SK-N-SH (cell line): ENCODE measurements at regions not wholly inside any gene's neighbourhood (a gene's known extent, or its start where the extent isn't known, plus 50 kb on each side); places are given as distances from the start of the nearest gene placed in this dataset.

Experiments used
- CTCF ChIA-PET: fragments of 300-600, 350-600 bp; formaldehyde crosslinking; extraction: SDS; loops from one replicate; lab custom pipeline; 2021; lab: Yijun Ruan, JAX
- POLR2A ChIA-PET: fragments of 350-600 bp; sonication (Branson Sonifier 250); formaldehyde crosslinking; extraction: SDS; loops from one replicate; lab custom pipeline; 2020; ENCODE audit warnings: antibody characterized with exemption, inconsistent platforms; lab: Yijun Ruan, JAX
- DNase-seq: peaks from one replicate; pipeline ENCODE4 v3.0.0; 2012
- H2AFZ ChIP-seq: fragments of 200-600 bp; sonication (generic); 2 replicates; pipeline ENCODE4 v1.8.1; 2016; ENCODE audit warnings: antibody characterized with exemption, mild to moderate bottlenecking, low read depth
- H3F3A ChIP-seq: fragments of 200-600 bp; sonication (generic); replicated peaks from 2 replicates; pipeline ENCODE3; 2016; ENCODE audit warnings: antibody characterized with exemption, mild to moderate bottlenecking; ENCODE audit not compliant: insufficient read depth
- H3K27ac ChIP-seq, 2 experiments: fragments of 200-500 bp in 1 of 2; fragments of 200-600 bp in 1 of 2; sonication (Bioruptor generic) in 1 of 2; sonication (generic), shearing (Covaris generic) in 1 of 2; 2 replicates each; pipeline versions ENCODE4 v1.5.1 to v1.6.1; 2014 to 2016; ENCODE audit warnings: low read depth in 2 of 2, inconsistent platforms in 1 of 2, low read length in 1 of 2, mild to moderate bottlenecking in 1 of 2, mixed read lengths in 1 of 2
- H3K27me3 ChIP-seq: fragments of 200-600 bp; sonication (generic), shearing (Covaris generic); 2 replicates; pipeline ENCODE4 v1.6.1; 2016; ENCODE audit warnings: mixed run types; ENCODE audit not compliant: insufficient read depth
- H3K36me3 ChIP-seq, 2 experiments: fragments of 200-500 bp in 1 of 2; fragments of 200-600 bp in 1 of 2; sonication (Bioruptor generic) in 1 of 2; sonication (generic) in 1 of 2; replicated peaks in 1 of 2; 2 replicates each; pipeline versions ENCODE3 to v1.5.1; 2014 to 2016; ENCODE audit warnings: low read length in 1 of 2, mild to moderate bottlenecking in 1 of 2; ENCODE audit not compliant: insufficient read depth in 2 of 2, control insufficient read depth in 1 of 2
- H3K4me1 ChIP-seq, 2 experiments: fragments of 200-500 bp in 1 of 2; fragments of 200-600 bp in 1 of 2; sonication (Bioruptor generic) in 1 of 2; sonication (generic), shearing (Covaris generic) in 1 of 2; 2 replicates each; pipeline versions ENCODE4 v1.5.1 to v1.6.1; 2014 to 2016; ENCODE audit warnings: low read depth in 1 of 2, low read length in 1 of 2, mixed run types in 1 of 2; ENCODE audit not compliant: insufficient read depth in 2 of 2, control insufficient read depth in 1 of 2
- H3K4me2 ChIP-seq: fragments of 200-600 bp; sonication (generic), shearing (Covaris generic); 2 replicates; pipeline ENCODE4 v1.6.1; 2017; ENCODE audit warnings: mixed run types
- H3K4me3 ChIP-seq, 2 experiments: fragments of 200-500 bp in 1 of 2; fragments of 200-600 bp in 1 of 2; sonication (Bioruptor generic) in 1 of 2; sonication (generic), shearing (Covaris generic) in 1 of 2; 2 replicates each; pipeline versions ENCODE4 v1.5.1 to v1.8.1; 2014 to 2016; ENCODE audit warnings: low read depth in 2 of 2, inconsistent platforms in 1 of 2, low read length in 1 of 2, mild to moderate bottlenecking in 1 of 2, mixed read lengths in 1 of 2, moderate library complexity in 1 of 2
- H3K79me2 ChIP-seq: fragments of 200-600 bp; sonication (generic); 2 replicates; pipeline ENCODE4 v1.8.1; 2017; ENCODE audit warnings: mild to moderate bottlenecking; ENCODE audit not compliant: insufficient read depth
- H3K9ac ChIP-seq: fragments of 200-600 bp; sonication (generic); 2 replicates; pipeline ENCODE4 v1.6.1; 2017; ENCODE audit warnings: mixed run types
- H3K9me2 ChIP-seq: fragments of 200-600 bp; sonication (generic); 2 replicates; pipeline ENCODE4 v1.6.1; 2017; ENCODE audit warnings: mixed run types
- H3K9me3 ChIP-seq: fragments of 200-600 bp; sonication (generic); 2 replicates; pipeline ENCODE4 v1.6.1; 2017; ENCODE audit warnings: mixed run types, mild to moderate bottlenecking, moderate library complexity
- H4K20me1 ChIP-seq: fragments of 200-600 bp; sonication (generic); 2 replicates; pipeline ENCODE4 v1.6.1; 2017; ENCODE audit warnings: mild to moderate bottlenecking, mixed run types; ENCODE audit not compliant: insufficient read depth
- CHD2 ChIP-seq: fragments of 150-350 bp; IDR thresholded peaks from 2 replicates; pipeline ENCODE4 v1.6.1; 2018; ENCODE audit warnings: low read length; ENCODE audit not compliant: partially characterized antibody
- EP300 ChIP-seq, 2 experiments: IDR thresholded peaks; 2 replicates each; pipeline versions ENCODE4 v1.4.0 to v1.6.1; 2012; ENCODE audit warnings: borderline replicate concordance in 1 of 2, low read depth in 1 of 2, low read length in 1 of 2
- FOSL2 ChIP-seq: IDR thresholded peaks from 2 replicates; pipeline ENCODE4 v1.4.0; 2012; ENCODE audit warnings: low read depth, mild to moderate bottlenecking, moderate library complexity, borderline replicate concordance
- GABPA ChIP-seq: IDR thresholded peaks from 2 replicates; pipeline ENCODE4 v1.4.0; 2012; ENCODE audit warnings: low read depth, mild to moderate bottlenecking
- JUND ChIP-seq: IDR thresholded peaks from 2 replicates; pipeline ENCODE4 v1.4.0; 2012
- NFIC ChIP-seq: IDR thresholded peaks from 2 replicates; pipeline ENCODE4 v1.4.0; 2012; ENCODE audit warnings: borderline replicate concordance
- NRF1 ChIP-seq: IDR thresholded peaks from 2 replicates; pipeline ENCODE4 v1.6.1; 2012; ENCODE audit warnings: low read depth, mild to moderate bottlenecking, low read length
- RAD21 ChIP-seq: IDR thresholded peaks from 2 replicates; pipeline ENCODE4 v1.6.1; 2012; ENCODE audit warnings: mild to moderate bottlenecking, low read length
- RXRA ChIP-seq: IDR thresholded peaks from 2 replicates; pipeline ENCODE4 v1.4.0; 2012; ENCODE audit warnings: low read depth, mild to moderate bottlenecking, borderline replicate concordance
- SIN3A ChIP-seq: IDR thresholded peaks from 2 replicates; pipeline ENCODE4 v1.6.1; 2012; ENCODE audit warnings: low read depth, mild to moderate bottlenecking, low read length, moderate library complexity, borderline replicate concordance
- TCF12 ChIP-seq: IDR thresholded peaks from 2 replicates; pipeline ENCODE4 v1.4.0; 2012
- YY1 ChIP-seq: IDR thresholded peaks from 2 replicates; pipeline ENCODE4 v1.4.0; 2012; ENCODE audit warnings: low read depth, mild to moderate bottlenecking
- WGBS: methylation state at CpG from one replicate; pipeline ENCODE4 v1.1.6; 2017; ENCODE audit warnings: low lambda C conversion rate; 5-methylcytosine and 5-hydroxymethylcytosine counted together
- TF ChIP-seq, protein P1 (sequence below): fragments of 200-600 bp; sonication (generic); IDR thresholded peaks from 2 replicates; pipeline ENCODE4 v1.6.1; 2017; ENCODE audit warnings: antibody characterized with exemption, mild to moderate bottlenecking, moderate library complexity
- TF ChIP-seq, protein P2 (sequence below): IDR thresholded peaks from 2 replicates; pipeline ENCODE4 v1.4.0; 2012; ENCODE audit warnings: low read depth, borderline replicate concordance
- TF ChIP-seq, protein P3 (sequence below): IDR thresholded peaks from 2 replicates; pipeline ENCODE4 v1.4.0; 2012; ENCODE audit warnings: low read depth
- TF ChIP-seq, protein P4 (sequence below): IDR thresholded peaks from 2 replicates; pipeline ENCODE4 v1.6.1; 2012; ENCODE audit warnings: mild to moderate bottlenecking, low read depth, low read length, moderate library complexity
- TF ChIP-seq, protein P5 (sequence below): fragments of 150-350 bp; IDR thresholded peaks from 2 replicates; pipeline ENCODE4 v1.6.1; 2017; ENCODE audit warnings: antibody characterized with exemption, low read length, low read depth, borderline replicate concordance

DNA sequence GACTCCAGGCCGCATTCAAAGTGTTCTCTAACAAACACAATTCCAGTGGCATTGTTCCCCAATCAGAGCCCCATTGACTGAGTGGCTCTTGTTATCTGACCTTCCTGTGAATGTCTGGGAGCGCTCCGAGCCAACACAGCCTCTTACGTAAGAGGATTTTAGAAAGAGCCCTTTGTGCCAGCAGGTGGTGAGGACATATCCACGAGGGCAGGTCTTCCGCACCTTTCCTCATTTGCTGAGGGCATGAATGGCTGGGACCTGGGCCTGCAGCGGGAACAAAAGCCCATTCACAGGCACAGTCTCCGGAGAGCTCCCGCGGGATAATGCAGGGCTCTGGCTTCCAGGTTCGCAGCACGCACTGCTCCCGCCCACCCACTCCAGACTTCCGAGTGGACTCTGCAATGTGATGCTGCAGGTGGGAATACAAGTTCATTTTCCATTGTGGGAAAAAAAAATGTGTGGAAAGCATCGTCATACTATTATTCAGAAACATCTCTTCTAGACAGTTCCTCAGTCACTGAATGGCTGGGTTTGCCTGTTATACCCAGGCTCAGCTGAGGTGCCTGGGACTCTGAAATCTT is 295.0 kb upstream of the IGFBP3 start:
- 88% methylated on average over 15 of the region's 15 CpGs for WGBS
- no peaks in the 10 kb centered on the region for H3K9me3 ChIP-seq
- H3F3A ChIP-seq: no peaks in the 10 kb centered on the region
- ChIA-PET CTCF (interaction anchor here (1.4 kb wide), 1 partner anchor 293 kb away, joined by 4 read pairs; no protein-coding TSS in a partner anchor), POLR2A (no interaction called here)
- H3K4me1 ChIP-seq: no peaks in the 10 kb centered on the region
- H3K79me2 ChIP-seq: no peaks in the 10 kb centered on the region
- H3K36me3 ChIP-seq: no peaks in the 10 kb centered on the region
- TF ChIP-seq RXRA (no peak), FOSL2 (no peak), JUND (no peak), YY1 (no peak)
- H3K4me3 ChIP-seq: no peak overlapping the region
- H4K20me1 ChIP-seq: no peaks in the 10 kb centered on the region
- no peak for DNase-seq
- no peak overlapping the region for H3K4me2 ChIP-seq
- H3K9me2 ChIP-seq: no peaks in the 10 kb centered on the region
- no peak overlapping the region for H3K9ac ChIP-seq
- no peaks in the 10 kb centered on the region for H3K27me3 ChIP-seq
- no peak overlapping the region for H3K27ac ChIP-seq
- H2AFZ ChIP-seq: no peak overlapping the region

DNA sequence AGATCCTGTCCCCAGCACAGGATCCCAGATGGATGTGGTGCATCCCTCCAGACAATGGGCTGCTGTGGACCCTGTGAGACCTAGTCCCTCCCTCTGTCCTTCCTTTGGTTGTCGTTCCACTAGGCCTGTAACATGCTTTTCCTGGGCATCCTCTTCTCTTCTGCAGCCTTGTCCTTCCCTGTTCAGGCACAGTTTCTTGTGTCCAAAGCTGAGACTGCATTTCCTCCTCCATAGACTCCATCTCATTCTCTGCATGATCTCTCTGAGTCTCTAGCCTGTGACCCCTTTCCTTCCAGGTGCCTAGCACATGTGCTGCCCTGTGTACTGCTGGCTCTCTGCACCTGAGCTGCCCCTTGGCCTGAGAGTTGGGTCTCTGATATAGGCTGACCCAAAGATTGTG is 293.5 kb upstream of the IGFBP3 start:
- POLR2A ChIA-PET: no interaction called here
- DNase-seq: no peak
- Histone ChIP-seq H3K9me3 (no peaks in the 10 kb centered on the region), H3K4me1 (no peaks in the 10 kb centered on the region), H3K4me3 (no peak overlapping the region), H3K9ac (no peak overlapping the region), H3K4me2 (no peak overlapping the region), H3F3A (no peaks in the 10 kb centered on the region), H3K79me2 (no peaks in the 10 kb centered on the region), H2AFZ (no peak overlapping the region), H3K27ac (no peak overlapping the region), H3K9me2 (no peaks in the 10 kb centered on the region), H4K20me1 (no peaks in the 10 kb centered on the region), H3K27me3 (no peaks in the 10 kb centered on the region), H3K36me3 (no peaks in the 10 kb centered on the region)
- CTCF ChIA-PET: no interaction called here
- WGBS: 79% methylated on average over 1 of the region's 1 CpG
- TF ChIP-seq NRF1 (no peak), SIN3A (no peak), TCF12 (no peak), CHD2 (no peak), JUND (no peak), RAD21 (no peak), NFIC (no peak), GABPA (no peak), EP300 (IDR thresholded peaks at IDR 0.05; ENCODE audit: borderline replicate concordance in 1 of 2, low read depth in 1 of 2, low read length in 1 of 2) (no peak)
- TF ChIP-seq, protein P1, sequence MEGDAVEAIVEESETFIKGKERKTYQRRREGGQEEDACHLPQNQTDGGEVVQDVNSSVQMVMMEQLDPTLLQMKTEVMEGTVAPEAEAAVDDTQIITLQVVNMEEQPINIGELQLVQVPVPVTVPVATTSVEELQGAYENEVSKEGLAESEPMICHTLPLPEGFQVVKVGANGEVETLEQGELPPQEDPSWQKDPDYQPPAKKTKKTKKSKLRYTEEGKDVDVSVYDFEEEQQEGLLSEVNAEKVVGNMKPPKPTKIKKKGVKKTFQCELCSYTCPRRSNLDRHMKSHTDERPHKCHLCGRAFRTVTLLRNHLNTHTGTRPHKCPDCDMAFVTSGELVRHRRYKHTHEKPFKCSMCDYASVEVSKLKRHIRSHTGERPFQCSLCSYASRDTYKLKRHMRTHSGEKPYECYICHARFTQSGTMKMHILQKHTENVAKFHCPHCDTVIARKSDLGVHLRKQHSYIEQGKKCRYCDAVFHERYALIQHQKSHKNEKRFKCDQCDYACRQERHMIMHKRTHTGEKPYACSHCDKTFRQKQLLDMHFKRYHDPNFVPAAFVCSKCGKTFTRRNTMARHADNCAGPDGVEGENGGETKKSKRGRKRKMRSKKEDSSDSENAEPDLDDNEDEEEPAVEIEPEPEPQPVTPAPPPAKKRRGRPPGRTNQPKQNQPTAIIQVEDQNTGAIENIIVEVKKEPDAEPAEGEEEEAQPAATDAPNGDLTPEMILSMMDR: no peak
- TF ChIP-seq, protein P2, sequence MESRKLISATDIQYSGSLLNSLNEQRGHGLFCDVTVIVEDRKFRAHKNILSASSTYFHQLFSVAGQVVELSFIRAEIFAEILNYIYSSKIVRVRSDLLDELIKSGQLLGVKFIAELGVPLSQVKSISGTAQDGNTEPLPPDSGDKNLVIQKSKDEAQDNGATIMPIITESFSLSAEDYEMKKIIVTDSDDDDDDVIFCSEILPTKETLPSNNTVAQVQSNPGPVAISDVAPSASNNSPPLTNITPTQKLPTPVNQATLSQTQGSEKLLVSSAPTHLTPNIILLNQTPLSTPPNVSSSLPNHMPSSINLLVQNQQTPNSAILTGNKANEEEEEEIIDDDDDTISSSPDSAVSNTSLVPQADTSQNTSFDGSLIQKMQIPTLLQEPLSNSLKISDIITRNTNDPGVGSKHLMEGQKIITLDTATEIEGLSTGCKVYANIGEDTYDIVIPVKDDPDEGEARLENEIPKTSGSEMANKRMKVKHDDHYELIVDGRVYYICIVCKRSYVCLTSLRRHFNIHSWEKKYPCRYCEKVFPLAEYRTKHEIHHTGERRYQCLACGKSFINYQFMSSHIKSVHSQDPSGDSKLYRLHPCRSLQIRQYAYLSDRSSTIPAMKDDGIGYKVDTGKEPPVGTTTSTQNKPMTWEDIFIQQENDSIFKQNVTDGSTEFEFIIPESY: no peak
- TF ChIP-seq, protein P3, sequence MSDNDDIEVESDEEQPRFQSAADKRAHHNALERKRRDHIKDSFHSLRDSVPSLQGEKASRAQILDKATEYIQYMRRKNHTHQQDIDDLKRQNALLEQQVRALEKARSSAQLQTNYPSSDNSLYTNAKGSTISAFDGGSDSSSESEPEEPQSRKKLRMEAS: no peak
- TF ChIP-seq, protein P4, sequence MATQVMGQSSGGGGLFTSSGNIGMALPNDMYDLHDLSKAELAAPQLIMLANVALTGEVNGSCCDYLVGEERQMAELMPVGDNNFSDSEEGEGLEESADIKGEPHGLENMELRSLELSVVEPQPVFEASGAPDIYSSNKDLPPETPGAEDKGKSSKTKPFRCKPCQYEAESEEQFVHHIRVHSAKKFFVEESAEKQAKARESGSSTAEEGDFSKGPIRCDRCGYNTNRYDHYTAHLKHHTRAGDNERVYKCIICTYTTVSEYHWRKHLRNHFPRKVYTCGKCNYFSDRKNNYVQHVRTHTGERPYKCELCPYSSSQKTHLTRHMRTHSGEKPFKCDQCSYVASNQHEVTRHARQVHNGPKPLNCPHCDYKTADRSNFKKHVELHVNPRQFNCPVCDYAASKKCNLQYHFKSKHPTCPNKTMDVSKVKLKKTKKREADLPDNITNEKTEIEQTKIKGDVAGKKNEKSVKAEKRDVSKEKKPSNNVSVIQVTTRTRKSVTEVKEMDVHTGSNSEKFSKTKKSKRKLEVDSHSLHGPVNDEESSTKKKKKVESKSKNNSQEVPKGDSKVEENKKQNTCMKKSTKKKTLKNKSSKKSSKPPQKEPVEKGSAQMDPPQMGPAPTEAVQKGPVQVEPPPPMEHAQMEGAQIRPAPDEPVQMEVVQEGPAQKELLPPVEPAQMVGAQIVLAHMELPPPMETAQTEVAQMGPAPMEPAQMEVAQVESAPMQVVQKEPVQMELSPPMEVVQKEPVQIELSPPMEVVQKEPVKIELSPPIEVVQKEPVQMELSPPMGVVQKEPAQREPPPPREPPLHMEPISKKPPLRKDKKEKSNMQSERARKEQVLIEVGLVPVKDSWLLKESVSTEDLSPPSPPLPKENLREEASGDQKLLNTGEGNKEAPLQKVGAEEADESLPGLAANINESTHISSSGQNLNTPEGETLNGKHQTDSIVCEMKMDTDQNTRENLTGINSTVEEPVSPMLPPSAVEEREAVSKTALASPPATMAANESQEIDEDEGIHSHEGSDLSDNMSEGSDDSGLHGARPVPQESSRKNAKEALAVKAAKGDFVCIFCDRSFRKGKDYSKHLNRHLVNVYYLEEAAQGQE: no peak
- TF ChIP-seq, protein P5, sequence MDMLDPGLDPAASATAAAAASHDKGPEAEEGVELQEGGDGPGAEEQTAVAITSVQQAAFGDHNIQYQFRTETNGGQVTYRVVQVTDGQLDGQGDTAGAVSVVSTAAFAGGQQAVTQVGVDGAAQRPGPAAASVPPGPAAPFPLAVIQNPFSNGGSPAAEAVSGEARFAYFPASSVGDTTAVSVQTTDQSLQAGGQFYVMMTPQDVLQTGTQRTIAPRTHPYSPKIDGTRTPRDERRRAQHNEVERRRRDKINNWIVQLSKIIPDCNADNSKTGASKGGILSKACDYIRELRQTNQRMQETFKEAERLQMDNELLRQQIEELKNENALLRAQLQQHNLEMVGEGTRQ: no peak
